Body of pancreas (tissue), 4 donors: ENCODE measurements at regions not wholly inside any gene's neighbourhood (a gene's known extent, or its start where the extent isn't known, plus 50 kb on each side); places are given as distances from the start of the nearest gene placed in this dataset.
"Not testable (repeated sequence)": the region's sequence is repeated elsewhere in the genome, so short reads cannot be mapped to it uniquely, and the experiment has no call there.

Experiments
- POLR2A ChIP-seq, 3 donors: fragments of 450-650 bp; IDR thresholded peaks; one replicate each; pipeline ENCODE4 v1.6.1; 2016; ENCODE audit warnings: antibody characterized with exemption in 3 of 3, mild to moderate bottlenecking in 2 of 3
- TF ChIP-seq, protein P1 (sequence below), 7 experiments: fragments of 450-650 bp in 4 of 7; fragments of 200-600 bp in 3 of 7; sonication (generic) in 3 of 7; IDR thresholded peaks; one replicate each; pipeline ENCODE4 v1.5.1; 2016 to 2019; ENCODE audit warnings: antibody characterized with exemption in 7 of 7

DNA sequence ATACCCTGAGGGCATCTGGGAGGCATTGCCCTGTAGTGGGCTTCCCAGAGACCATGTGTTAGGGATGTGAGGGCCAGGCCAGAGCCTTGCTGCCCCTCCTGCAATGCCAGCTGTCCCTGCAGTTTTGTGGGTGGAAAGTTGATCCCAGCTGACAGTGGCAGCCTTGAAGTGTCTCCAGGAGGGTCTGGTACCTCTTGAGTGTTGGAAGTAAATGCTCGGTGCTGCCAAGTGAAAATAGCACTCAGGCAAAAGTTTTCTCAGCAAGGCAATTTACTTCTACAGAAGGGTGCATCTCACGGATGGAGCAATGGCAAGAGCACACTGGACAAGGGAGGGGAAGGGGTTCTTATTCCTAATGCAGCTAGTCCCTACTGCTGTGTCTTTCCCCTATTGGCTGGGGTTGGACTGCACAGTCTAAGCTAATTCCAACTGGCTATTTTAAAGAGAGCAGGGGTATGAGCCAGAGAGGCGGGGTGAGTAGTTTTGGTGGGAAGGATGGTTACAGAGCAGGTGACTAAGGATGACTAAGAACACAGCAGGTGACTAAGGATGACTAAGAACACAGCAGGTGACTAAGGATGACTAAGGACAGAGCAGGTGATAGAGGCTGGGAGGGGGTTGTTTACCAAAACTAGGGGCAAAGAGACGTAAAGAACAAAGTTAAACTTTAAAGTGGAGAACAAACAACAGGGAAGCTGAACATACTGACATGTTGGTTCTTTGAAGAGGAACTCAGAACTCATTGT, 146.0 kb upstream of the PZP start:
- not testable (repeated sequence) for TF ChIP-seq POLR2A (IDR thresholded peaks at IDR 0.05)
- TF ChIP-seq, protein P1, sequence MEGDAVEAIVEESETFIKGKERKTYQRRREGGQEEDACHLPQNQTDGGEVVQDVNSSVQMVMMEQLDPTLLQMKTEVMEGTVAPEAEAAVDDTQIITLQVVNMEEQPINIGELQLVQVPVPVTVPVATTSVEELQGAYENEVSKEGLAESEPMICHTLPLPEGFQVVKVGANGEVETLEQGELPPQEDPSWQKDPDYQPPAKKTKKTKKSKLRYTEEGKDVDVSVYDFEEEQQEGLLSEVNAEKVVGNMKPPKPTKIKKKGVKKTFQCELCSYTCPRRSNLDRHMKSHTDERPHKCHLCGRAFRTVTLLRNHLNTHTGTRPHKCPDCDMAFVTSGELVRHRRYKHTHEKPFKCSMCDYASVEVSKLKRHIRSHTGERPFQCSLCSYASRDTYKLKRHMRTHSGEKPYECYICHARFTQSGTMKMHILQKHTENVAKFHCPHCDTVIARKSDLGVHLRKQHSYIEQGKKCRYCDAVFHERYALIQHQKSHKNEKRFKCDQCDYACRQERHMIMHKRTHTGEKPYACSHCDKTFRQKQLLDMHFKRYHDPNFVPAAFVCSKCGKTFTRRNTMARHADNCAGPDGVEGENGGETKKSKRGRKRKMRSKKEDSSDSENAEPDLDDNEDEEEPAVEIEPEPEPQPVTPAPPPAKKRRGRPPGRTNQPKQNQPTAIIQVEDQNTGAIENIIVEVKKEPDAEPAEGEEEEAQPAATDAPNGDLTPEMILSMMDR (IDR thresholded peaks at IDR 0.05) = not testable (repeated sequence)
